ENCODE measurements at regions not wholly inside any gene's neighbourhood (a gene's known extent, or its start where the extent isn't known, plus 50 kb on each side); places are given as distances from the start of the nearest gene placed in this dataset.

GRCh38 chr9:88033359-88033702, 59.0 kb upstream of the CDK20 start:
- no peak for DNase-seq

DNA sequence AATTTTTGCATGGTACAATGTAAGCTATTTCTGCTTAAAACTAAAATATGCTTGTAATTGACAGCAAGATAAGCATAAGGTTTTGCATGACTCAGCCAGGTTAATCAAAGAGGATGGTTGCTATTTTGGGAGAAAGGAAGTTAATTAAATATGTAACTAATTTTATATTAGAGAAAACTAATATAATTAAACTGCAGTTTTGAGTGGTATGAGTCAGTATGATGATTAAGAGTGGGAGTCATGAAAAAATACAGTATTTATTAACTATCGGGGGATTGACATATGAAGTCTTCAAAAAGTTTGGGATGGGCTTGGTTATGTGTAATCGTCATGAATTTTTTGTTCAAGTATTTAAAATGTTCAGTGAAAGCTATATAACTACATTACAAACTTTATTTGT, 54.0 kb upstream of the CDK20 start:
- no peak for DNase-seq

DNA sequence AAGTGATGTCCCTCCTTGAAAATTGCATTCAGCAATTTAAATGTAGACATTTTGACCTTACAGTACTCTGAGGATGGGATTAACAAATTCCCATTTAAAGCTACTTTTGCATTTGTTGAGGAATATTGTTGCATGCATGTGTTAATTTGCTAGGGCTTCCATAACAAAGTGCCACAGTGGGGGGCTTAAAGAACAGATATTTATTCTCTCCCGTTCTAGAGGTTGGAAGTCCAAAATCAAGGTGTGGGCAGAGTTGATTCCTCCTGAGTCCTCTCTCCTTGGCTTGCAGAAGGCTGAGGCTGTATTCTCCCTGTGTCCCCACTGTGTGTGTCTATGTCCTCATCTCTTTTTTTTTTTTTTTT, 51.8 kb upstream of the CDK20 start:
- DNase-seq = no peak

DNA sequence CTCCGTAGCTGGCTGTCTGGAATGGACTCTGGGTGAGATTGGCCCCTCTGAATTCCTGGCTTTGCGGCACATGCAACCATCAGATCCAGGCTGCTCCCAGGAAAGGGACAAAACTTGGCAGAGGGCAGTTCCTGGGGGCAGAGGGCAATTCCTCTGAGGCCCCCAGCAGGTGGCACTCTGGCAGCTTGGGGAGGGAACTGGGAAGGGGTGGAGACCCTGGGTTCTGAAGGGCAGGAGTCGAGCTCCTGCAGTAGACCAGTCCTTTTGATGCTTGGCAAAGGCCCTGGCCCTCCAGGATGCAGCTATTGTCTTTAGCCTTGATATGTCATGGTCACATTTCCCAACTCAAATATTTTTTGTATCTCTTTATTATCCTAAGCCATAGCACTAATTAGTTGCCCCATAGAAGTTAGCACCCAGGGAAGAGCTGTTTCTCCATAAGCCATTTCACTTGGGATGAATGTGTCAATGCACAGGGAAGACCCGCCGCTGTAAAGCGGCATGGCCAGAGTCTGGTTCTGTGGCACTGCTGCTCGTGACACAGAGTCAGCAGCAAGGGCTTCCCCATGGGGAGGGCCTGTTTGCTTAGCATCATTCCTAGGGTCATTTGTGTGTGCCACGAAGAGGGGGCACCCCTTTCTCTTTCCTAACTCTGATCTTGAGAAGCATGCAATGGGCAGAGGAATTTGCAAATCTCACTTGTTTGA, 51.2 kb upstream of the CDK20 start:
- no peak for DNase-seq

DNA sequence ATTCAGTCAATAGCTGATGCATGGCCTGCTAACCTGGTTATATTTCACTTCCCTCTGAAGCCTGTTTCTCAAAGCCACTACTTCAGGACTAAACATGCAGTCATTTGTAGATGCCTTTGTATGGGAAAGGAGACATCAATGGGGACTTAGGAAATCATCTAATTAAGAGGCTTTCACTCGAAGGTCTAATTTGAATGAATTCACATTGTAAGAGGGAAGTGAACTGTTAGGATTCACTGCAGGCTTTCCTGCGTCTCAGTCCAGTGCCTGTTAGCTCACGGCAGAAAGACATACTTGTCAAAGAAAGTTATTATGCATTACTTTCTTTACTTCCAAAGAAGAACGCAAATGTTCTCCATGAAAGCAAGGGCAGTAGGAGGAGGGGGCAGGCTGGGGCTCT, 50.6 kb upstream of the CDK20 start:
- no peak for DNase-seq

Data from stimulated activated CD4-positive, alpha-beta T cell treated with anti-CD3 and anti-CD28 coated beads, Interleukin-12 subunit alpha, Interleukin-12 subunit beta, amount 100 ng/mL, for 4 hours (primary cell).